WI38 (cell line): ENCODE measurements at regions not wholly inside any gene's neighbourhood (a gene's known extent, or its start where the extent isn't known, plus 50 kb on each side); places are given as distances from the start of the nearest gene placed in this dataset.
A peak's percentile ranks its signal among the peaks of the same experiment; 100 is the strongest.
"Not testable (repeated sequence)": the region's sequence is repeated elsewhere in the genome, so short reads cannot be mapped to it uniquely, and the experiment has no call there.

ENCODE experiments used
- H3K4me3 ChIP-seq: 2 replicates; pipeline ENCODE4 v1.5.1; 2011; ENCODE audit warnings: low read depth, mild to moderate bottlenecking, control low read depth, low read length
- TF ChIP-seq, protein P1 (sequence below): IDR thresholded peaks from 2 replicates; pipeline ENCODE4 v1.5.1; 2012; ENCODE audit warnings: low read depth, mild to moderate bottlenecking, control low read depth, low read length

DNA sequence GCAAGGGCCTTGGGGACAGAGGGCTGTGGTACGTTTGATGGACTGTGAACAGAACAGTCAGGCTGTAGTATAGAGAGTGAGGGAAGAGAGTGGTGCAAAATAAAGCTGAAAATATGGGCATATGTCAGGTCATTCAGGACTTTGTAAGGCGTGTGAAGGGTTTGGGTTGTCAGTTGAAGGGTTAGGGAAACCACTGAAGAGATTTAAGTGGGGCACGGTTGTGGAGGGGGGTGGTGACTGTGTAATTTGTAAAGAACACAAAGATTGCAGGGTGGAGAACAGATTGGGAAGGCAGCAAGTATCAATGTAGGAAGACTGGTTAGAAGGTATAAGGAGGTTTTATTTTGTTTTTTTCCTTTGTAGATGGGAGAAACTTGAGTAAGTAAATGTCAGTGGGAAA is 349.8 kb downstream of the DLEU7 start:
- H3K4me3 ChIP-seq = no peak overlapping the region
- TF ChIP-seq, protein P1, sequence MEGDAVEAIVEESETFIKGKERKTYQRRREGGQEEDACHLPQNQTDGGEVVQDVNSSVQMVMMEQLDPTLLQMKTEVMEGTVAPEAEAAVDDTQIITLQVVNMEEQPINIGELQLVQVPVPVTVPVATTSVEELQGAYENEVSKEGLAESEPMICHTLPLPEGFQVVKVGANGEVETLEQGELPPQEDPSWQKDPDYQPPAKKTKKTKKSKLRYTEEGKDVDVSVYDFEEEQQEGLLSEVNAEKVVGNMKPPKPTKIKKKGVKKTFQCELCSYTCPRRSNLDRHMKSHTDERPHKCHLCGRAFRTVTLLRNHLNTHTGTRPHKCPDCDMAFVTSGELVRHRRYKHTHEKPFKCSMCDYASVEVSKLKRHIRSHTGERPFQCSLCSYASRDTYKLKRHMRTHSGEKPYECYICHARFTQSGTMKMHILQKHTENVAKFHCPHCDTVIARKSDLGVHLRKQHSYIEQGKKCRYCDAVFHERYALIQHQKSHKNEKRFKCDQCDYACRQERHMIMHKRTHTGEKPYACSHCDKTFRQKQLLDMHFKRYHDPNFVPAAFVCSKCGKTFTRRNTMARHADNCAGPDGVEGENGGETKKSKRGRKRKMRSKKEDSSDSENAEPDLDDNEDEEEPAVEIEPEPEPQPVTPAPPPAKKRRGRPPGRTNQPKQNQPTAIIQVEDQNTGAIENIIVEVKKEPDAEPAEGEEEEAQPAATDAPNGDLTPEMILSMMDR = no peak

DNA sequence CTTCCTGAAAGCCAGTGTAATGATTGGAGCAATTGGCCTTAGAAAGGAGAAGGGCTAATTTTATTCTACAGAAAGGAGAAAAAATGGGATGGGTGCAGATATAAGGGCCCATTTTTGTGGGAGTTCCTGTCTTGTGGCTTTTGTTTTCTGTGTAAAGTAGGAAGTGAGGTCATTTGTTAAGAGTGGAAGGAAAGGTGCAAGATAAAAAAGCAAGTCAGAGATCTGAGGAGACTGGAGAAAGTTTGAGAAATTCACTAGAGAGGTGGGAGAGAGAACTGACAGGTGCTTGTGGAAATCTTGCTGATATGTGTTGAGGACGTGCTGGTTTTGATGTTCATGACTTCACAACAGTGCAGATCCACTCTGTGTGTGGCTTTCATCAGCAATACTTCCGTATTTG is 349.4 kb downstream of the DLEU7 start:
- TF ChIP-seq, protein P1 = no peak
- no peak overlapping the region for H3K4me3 ChIP-seq

DNA sequence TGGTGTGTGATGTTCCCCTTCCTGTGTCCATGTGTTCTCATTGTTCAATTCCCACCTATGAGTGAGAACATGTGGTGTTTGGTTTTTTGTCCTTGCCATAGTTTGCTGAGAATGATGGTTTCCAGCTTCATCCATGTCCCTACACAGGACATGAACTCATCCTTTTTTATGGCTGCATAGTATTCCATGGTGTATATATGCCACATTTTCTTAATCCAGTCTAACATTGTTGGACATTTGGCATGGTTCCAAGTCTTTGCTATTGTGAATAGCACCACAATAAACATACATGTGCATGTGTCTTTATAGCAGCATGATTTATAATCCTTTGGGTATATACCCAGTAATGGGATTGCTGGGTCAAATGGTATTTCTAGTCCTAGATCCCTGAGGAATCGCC is 340.3 kb downstream of the DLEU7 start:
- not testable (repeated sequence) for H3K4me3 ChIP-seq

DNA sequence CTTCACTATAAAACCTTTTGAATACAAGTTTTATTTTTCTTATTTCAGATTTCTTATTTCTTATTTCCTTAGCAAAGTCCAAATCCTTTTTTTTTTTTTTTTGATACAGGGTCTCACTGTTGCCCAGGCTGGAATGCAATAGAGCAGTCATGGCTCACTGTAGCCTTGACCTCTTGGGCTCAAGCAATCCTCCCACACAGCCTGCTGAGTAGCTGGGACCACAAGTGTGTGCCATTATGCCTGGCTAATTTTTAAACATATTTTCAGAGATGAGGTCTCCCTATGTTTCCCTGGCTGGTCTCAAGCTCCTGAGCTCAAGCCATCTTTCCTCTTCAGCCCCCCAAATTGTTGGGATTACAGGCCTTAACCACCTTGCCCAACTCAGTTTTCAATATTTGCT is 334.3 kb downstream of the DLEU7 start:
- H3K4me3 ChIP-seq = no peak overlapping the region

DNA sequence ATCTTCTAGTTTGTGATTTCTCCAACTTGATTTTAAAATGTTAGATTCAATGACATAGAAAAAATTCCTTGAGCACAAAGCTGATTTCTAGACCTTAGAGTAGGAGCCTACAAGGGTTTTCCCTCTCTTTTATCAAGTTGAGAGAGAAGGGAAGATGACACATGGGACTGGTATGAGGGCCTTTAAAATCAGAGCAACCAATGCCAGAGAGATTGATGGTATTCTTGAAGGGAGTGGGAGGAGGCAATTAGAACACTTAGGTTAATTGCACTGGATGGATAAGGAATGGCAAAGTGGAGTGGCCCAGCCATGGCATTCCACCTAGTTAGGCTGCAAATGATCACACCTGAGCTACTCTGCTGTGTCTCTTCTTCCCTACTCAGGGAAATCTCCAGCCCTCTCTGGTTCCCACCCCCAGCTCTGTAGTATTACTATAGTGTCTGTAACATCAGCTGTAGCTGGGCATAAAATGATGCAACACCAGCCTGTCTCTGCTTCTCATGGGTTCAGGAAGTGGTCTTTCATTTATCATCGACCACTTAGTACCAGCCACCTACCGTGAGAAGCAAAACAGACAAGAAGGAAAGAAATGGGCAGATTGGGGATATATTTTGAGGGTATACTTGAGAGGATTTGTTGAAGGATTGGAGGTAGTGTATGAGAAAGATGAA is 333.6 kb downstream of the DLEU7 start:
- H3K4me3 ChIP-seq = no peak overlapping the region
- TF ChIP-seq, protein P1 = no peak

More for the DNA sequence above, 334.3 kb downstream of the DLEU7 start:
- TF ChIP-seq, protein P1 = no peak

DNA sequence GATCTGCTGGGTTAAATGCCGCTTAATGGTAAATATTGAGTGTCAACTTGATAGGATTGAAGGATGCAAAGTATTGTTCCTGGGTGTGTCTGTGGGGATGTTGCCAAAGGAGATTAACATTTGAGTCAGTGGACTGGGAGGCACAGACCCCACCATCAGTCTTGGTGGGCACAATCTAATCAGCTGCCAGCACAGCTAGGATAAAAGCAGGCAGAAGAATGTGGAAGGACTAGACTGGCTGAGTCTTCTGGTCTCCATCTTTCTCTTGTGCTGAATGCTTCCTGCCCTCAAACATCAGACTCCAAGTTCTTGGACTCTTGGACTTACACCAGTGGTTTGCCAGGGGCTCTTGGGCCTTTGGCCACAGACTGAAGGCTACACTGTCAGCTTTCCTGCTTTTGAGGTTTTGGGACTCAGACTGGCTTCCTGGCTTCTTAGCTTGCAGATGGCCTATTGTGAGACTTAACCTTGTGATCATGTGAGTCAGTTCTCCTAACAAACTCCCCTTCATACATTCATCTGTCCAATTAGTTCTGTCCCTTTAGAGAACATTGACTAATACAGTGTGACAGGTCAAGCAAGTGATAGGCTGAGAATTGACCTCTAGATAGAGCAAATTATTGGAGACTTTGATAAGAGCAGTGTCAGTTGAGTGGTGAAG is 332.5 kb downstream of the DLEU7 start:
- H3K4me3 ChIP-seq = not testable (repeated sequence)

DNA sequence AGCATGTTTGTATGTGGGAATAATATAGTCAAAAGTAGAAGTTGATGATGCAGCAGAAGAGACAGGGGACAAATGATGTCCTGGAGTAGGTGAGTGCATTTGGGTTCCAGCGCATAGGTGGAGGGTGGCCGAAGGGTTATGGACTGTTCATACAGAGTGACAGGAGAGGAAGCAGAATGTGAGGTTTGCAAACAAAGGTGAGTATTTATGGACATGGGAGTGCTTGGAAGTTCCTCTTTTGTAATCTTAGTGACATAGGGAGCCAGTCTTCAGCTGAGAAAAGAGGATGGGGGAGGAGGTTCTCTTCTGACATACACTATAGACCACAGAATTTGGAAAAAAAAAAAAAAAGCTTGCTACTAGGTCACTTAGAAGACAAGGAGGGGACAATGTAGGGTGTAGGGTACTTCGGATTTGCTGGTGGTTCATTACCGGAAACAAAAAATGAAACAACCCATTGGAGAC is 331.6 kb downstream of the DLEU7 start:
- TF ChIP-seq, protein P1 = no peak
- peak overlapping the region; percentile 50 for H3K4me3 ChIP-seq

DNA sequence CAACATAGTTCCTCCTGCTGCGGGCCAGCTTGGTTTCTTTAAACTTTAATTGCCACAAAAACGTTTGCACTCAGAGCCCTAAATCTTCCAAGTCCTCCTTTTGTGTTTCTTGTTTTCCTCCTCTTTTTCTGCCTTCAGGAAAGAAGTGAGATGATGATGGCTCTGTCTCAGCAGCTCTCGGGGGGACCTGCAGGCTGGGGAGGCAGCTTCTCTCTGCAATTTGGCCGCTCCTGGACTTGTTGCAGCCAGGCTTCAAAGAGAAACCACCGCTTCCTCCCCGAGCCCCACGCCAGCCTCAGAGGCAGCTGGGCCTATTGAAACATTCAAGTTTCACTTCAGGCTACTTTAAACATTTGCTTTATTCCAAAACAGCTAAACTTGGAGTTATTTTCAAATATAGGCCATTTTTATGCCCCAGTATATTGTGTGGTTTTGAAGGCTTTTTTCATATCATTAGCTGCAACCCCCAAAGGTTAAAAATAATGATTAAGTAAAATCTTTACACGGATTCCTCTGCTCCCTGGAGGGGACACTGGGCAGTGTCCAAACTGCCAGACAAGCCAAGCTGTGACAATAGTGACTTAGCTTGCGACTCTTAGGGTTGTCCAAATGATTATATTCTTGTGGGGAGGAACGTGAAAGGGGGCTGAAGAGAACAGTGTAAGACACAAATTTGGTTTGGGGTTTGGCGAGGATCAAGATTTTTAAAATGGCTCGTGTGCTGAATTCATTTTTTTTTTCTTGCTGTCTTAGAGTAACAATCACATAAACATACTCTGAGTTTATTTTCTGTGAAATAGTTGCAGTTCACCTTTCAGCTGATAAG is 330.8 kb downstream of the DLEU7 start:
- TF ChIP-seq, protein P1 = no peak
- peak overlapping the region; percentile 50 for H3K4me3 ChIP-seq
